HEK293T (cell line): ENCODE measurements at regions not wholly inside any gene's neighbourhood (a gene's known extent, or its start where the extent isn't known, plus 50 kb on each side); places are given as distances from the start of the nearest gene placed in this dataset.

Source experiments
- CTCF ChIA-PET: fragments of 350-600 bp; formaldehyde crosslinking; extraction: SDS; loops from one replicate; lab custom pipeline; 2021; ENCODE audit warnings: antibody characterized with exemption, inconsistent platforms; lab: Yijun Ruan, JAX
- POLR2A ChIA-PET: fragments of 350-600 bp; formaldehyde crosslinking; extraction: SDS; loops from one replicate; lab custom pipeline; 2020; ENCODE audit warnings: antibody characterized with exemption, inconsistent platforms; lab: Yijun Ruan, JAX
- DNase-seq: peaks from one replicate; pipeline ENCODE4 v3.0.0; 2012; ENCODE audit warnings: mixed read lengths; ENCODE audit errors: extremely low spot score
- ARNT ChIP-seq: fragments of 450-650 bp; IDR thresholded peaks from 2 replicates; pipeline ENCODE4 v1.6.1; 2017; ENCODE audit warnings: mild to moderate bottlenecking
- BHLHE40 ChIP-seq: fragments of 450-650 bp; IDR thresholded peaks from 2 replicates; pipeline ENCODE4 v1.6.1; 2016; ENCODE audit warnings: mild to moderate bottlenecking, moderate library complexity, borderline replicate concordance
- CTBP1 ChIP-seq: fragments of 450-650 bp; IDR thresholded peaks from 2 replicates; pipeline ENCODE4 v1.6.1; 2016; ENCODE audit warnings: borderline replicate concordance
- ELF4 ChIP-seq: fragments of 450-650 bp; IDR thresholded peaks from 2 replicates; pipeline ENCODE4 v1.6.1; 2017; ENCODE audit warnings: antibody characterized with exemption
- FOXA1 ChIP-seq: fragments of 450-650 bp; IDR thresholded peaks from 2 replicates; pipeline ENCODE4 v1.6.1; 2016; ENCODE audit warnings: mild to moderate bottlenecking
- FOXK2 ChIP-seq: fragments of 450-650 bp; IDR thresholded peaks from 2 replicates; pipeline ENCODE4 v1.6.1; 2016; ENCODE audit warnings: mild to moderate bottlenecking
- FOXM1 ChIP-seq: fragments of 450-650 bp; IDR thresholded peaks from 2 replicates; pipeline ENCODE4 v1.6.1; 2017; ENCODE audit warnings: mild to moderate bottlenecking, borderline replicate concordance
- HDGF ChIP-seq: fragments of 450-650 bp; IDR thresholded peaks from 2 replicates; pipeline ENCODE4 v1.6.1; 2017; ENCODE audit warnings: antibody characterized with exemption, borderline replicate concordance
- L3MBTL2 ChIP-seq: fragments of 450-650 bp; conservative IDR thresholded peaks from 2 replicates; pipeline ENCODE4 v1.6.1; 2016; ENCODE audit warnings: mild to moderate bottlenecking
- LEF1 ChIP-seq: fragments of 450-650 bp; IDR thresholded peaks from 2 replicates; pipeline ENCODE4 v1.6.1; 2017; ENCODE audit warnings: mild to moderate bottlenecking, borderline replicate concordance
- NFRKB ChIP-seq: fragments of 450-650 bp; IDR thresholded peaks from 2 replicates; pipeline ENCODE4 v1.6.1; 2016; ENCODE audit warnings: mild to moderate bottlenecking, moderate library complexity
- SP1 ChIP-seq: fragments of 450-650 bp; IDR thresholded peaks from 2 replicates; pipeline ENCODE4 v1.6.1; 2017
- SUZ12 ChIP-seq: fragments of 450-650 bp; IDR thresholded peaks from 2 replicates; pipeline ENCODE4 v1.6.1; 2016; ENCODE audit warnings: mild to moderate bottlenecking
- TARDBP ChIP-seq: fragments of 450-650 bp; IDR thresholded peaks from 2 replicates; pipeline ENCODE4 v1.6.1; 2016
- ZNF384 ChIP-seq: fragments of 450-650 bp; IDR thresholded peaks from 2 replicates; pipeline ENCODE4 v1.6.1; 2016
- TF ChIP-seq, protein P1 (sequence below): fragments of 450-650 bp; IDR thresholded peaks from 2 replicates; pipeline ENCODE4 v1.6.1; 2016

DNA sequence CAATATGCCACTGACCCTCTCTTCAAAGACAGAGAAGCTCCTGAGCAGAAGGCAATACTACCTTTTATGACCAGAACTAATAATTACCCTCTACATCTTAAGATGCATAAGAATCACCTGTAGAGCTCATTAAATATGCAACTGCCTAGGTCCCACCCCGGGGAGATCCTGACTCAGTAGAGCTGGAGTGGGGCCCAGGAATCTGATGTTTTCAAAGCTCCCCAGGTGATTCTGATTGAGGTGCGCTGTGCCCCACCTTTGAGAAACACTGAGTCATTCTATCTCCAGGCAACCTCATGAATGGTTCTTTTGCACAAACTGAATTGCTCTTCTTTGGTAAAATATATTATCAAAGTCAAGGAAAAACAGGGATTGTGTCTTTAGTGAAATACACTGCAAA lies 149.3 kb upstream of the BMP4 start:
- ChIA-PET CTCF (interaction anchor here (0.6 kb wide), 1 partner anchor 1640 kb away, joined by 3 read pairs; no protein-coding TSS in a partner anchor), POLR2A (no interaction called here)
- TF ChIP-seq SUZ12 = no peak
- TF ChIP-seq NFRKB = no peak
- TF ChIP-seq ELF4 = no peak
- TF ChIP-seq LEF1 = no peak
- TF ChIP-seq SP1 = no peak
- no peak for TF ChIP-seq TARDBP
- TF ChIP-seq HDGF = no peak
- TF ChIP-seq FOXK2 = no peak
- TF ChIP-seq ZNF384 = no peak
- no peak for TF ChIP-seq FOXA1
- no peak for DNase-seq

DNA sequence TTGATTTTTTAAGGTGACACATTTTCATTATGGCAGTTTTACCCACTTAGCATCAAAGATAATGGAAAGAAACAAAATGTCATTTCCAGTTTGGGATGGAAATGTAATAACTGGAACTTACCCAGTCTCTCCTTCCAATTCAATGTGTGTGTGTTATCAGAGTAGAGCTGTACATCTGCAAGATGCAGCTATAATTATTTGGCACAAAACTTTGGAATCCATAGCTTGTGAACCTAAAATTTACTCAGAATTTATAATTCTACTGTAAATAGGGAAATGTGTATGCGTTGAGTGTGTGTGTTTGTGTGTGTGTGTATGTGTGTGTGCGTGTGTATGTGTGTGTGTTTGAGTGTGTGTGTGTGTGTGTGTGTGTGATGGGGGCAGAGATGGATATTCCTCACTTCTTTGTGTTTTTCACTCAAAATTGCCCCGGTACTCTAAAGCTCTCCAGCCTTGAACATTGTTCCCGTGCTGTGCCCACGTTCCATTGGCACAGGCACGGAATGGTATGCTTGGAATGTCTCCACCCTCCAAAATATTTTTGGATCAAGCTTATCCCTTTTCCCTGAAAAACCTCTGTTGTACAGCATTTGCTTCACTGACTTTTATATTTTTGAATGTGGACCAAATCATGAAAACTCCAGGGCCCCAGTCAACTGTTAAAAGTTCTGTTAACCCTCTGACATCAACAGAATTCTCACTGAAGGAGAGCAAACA lies 150.2 kb upstream of the BMP4 start:
- CTCF ChIA-PET = no interaction called here
- POLR2A ChIA-PET = no interaction called here
- no peak for DNase-seq
- no peak for TF ChIP-seq FOXM1
- TF ChIP-seq FOXA1 = no peak
- no peak for TF ChIP-seq LEF1
- TF ChIP-seq ELF4 = no peak
- TF ChIP-seq HDGF = no peak
- TF ChIP-seq CTBP1 = no peak
- no peak for TF ChIP-seq NFRKB
- TF ChIP-seq ZNF384 = no peak
- no peak for TF ChIP-seq FOXK2
- TF ChIP-seq, protein P1, sequence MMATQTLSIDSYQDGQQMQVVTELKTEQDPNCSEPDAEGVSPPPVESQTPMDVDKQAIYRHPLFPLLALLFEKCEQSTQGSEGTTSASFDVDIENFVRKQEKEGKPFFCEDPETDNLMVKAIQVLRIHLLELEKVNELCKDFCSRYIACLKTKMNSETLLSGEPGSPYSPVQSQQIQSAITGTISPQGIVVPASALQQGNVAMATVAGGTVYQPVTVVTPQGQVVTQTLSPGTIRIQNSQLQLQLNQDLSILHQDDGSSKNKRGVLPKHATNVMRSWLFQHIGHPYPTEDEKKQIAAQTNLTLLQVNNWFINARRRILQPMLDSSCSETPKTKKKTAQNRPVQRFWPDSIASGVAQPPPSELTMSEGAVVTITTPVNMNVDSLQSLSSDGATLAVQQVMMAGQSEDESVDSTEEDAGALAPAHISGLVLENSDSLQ = no peak
- TF ChIP-seq ARNT = no peak
- no peak for TF ChIP-seq SP1
- no peak for TF ChIP-seq L3MBTL2
- no peak for TF ChIP-seq SUZ12
- TF ChIP-seq TARDBP = no peak
- no peak for TF ChIP-seq BHLHE40

DNA sequence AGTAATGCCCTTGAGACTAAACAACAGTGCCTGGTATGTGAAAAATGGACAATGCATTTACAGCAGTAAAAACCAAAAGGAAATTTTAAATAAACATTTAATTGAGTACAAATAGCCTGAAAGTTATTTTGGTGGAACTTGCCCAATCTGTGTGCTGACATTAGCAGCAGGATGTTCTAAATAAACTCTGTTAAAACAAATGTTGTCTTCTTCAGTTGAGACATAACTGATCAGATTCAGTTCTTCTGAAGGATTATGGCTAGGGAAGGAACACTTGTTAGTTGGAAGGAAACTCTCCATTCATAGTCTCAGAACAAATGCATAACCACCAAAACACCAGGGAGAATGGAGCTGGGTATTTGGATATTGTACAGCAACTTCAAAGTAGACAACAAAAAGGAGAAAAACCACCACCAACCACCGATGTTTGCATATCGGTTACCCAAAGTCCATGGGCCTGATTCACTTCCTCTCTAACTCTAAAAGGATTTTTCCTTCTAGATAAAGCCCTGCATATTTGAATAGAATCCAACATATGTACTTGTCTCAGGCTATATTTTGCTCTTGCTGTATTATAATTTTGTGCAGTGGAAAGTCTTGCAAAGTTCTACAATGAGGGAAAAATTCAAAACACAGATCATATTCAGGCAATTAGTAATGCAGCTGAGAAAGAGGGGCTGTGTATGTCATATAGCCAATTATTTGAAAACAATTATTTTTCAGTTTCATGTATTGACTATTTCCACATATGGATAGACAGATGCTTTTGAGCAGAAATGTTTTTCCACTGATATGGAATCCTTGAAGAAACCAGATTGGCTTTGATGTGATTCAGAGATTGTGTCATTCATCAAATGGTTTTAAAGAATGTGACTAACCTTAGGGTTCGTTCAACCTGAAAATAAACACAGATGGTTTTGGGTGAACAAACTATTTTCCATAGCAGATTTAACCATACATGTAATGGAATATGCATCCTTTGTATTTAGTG lies 152.2 kb upstream of the BMP4 start:
- CTCF ChIA-PET = interaction anchor here (0.7 kb wide), 1 partner anchor 116 kb away, joined by 3 read pairs; no protein-coding TSS in a partner anchor
- no peak for DNase-seq
- no peak for TF ChIP-seq LEF1
- POLR2A ChIA-PET = no interaction called here

DNA sequence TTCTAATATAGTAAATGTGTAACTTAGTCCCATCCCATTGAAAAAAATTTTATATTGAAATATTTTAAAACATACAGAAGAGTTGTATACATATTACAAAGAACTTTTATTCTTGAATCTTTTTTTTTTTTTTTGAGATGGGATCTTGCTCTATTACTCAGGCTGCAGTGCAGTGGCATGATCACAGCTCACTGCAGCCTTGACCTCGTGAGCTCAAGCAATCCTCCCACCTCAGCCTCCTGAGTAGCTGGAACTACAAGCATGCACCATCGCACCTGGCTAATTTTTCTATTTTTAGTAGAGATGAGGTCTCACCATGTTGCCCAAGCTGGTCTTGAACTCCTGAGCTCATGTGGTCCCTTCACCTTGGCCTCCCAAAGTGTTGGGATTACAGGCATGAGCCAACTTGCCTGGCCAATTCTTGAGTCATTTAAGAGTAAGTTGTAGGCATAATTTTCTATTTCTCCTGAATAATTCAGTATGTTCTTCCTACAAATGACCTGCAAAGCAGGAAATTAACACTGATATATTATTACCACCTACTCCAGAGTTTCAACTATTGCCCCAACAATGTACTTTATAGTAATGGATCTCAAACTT lies 153.0 kb upstream of the BMP4 start:
- TF ChIP-seq FOXK2 (no peak), SUZ12 (no peak), FOXA1 (no peak), TARDBP (no peak), ZNF384 (no peak), ARNT (no peak), FOXM1 (no peak), LEF1 (no peak), SP1 (no peak), HDGF (no peak), L3MBTL2 (no peak), NFRKB (no peak), ELF4 (no peak), CTBP1 (no peak), BHLHE40 (no peak)
- TF ChIP-seq, protein P1 = no peak
- ChIA-PET CTCF (interaction anchor here (0.6 to 0.7 kb wide), 2 partner anchors 116 to 1615 kb away, joined by 3 read pairs; no protein-coding TSS in a partner anchor), POLR2A (no interaction called here)
- no peak for DNase-seq

DNA sequence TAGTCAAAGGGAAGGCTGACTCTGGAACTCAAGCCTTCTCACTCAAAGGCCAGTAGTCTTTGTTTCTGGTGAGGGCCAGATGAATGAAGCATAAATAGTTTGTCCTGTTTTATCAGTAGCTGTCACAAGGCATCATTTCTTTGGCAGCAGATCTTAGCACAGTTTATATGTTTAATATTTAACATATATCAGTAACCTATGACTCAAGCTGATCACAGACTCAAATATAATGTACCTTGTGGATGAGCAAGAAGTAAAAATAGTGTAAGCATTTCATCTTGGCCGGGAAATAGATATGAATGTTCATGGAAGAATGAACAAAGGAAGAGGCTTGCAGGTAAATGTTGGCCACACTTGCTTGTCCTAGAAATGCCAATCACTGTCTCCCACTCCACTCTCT lies 158.3 kb upstream of the BMP4 start:
- no peak for DNase-seq
- ChIA-PET CTCF (no interaction called here), POLR2A (no interaction called here)
- TF ChIP-seq L3MBTL2 (no peak), HDGF (no peak), BHLHE40 (no peak), ZNF384 (no peak), FOXM1 (no peak), CTBP1 (no peak), TARDBP (no peak), FOXK2 (no peak), SUZ12 (no peak), ELF4 (no peak), ARNT (no peak), FOXA1 (no peak), LEF1 (no peak), SP1 (no peak), NFRKB (no peak)
- TF ChIP-seq, protein P1 = no peak
